Mucosa of gallbladder (tissue), 1 donor: ENCODE measurements at regions not wholly inside any gene's neighbourhood (a gene's known extent, or its start where the extent isn't known, plus 50 kb on each side); places are given as distances from the start of the nearest gene placed in this dataset.
"Not testable (repeated sequence)": the region's sequence is repeated elsewhere in the genome, so short reads cannot be mapped to it uniquely, and the experiment has no call there.

Source experiments
- DNase-seq: peaks from one replicate; pipeline ENCODE4 v3.0.0-alpha.2; 2020; ENCODE audit warnings: low spot score
- donor health status: DM: no; HTN: no; CAD: no.

DNA sequence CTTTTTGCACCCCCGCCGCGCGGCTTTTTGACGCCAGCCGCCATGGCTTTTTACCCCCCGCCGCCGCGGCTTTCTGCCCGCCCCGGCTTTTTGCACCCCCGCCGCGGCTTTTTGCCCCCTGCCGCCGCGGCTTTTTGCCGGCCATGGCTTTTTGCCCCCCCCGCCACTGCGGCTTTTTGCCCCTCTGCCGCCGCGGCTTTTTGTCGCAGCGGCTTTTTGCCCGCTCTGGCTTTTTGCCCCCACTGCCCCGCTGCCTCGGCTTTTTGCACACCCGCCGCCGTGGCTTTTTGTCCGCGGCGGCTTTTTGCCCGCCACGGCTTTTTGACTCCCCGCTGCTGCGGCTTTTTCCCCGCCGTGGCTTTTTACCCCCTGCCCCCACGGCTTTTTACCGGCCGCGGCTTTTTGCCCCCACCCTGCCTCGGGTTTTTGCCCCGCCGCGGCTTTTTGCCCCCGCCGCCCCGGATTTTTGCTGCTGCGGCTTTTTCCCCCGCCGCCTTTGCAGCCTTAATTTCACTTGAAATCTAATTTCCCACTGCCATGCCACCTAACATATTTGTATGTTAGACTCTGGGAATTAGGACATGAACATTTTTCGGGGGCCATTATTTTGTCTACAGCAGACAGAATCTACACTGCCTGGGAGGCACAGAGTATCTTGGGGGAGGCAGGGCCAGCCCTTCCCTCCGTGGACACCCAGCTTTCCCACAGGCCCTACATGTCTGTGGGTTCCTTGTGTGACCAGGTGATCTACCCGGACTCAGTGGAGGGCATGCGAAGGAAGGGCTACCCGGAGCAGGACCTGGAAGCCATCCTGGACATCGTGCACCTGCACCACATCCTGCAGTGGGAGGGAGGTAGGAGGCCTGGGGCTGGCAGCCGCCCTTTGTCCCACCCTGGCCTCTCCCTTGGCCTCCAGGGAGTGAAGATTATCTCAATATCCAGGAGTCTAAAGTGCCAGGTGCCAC, 3031.0 kb upstream of the TEKT4 start:
- DNase-seq, result no peak

DNA sequence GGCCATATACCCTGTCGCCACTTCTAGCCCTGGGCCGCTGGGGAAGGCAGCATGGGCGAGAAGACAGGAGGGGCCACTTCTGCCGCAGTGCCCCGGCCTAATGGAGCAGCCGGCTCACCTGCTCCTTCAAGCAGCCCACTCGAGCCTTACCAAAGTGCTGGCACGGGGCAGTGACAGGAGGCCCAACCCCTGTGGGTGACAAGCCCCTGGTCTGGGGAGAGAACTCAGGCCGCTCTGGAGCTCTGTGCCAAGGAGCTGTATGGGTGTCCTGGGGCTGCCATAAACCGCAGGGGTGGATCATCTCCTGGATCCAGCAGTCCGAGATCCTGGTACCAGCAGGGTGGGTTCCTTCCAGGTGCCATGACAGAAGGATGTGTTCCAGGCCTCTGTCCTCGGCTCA, 3029.0 kb upstream of the TEKT4 start:
- not testable (repeated sequence) for DNase-seq

DNA sequence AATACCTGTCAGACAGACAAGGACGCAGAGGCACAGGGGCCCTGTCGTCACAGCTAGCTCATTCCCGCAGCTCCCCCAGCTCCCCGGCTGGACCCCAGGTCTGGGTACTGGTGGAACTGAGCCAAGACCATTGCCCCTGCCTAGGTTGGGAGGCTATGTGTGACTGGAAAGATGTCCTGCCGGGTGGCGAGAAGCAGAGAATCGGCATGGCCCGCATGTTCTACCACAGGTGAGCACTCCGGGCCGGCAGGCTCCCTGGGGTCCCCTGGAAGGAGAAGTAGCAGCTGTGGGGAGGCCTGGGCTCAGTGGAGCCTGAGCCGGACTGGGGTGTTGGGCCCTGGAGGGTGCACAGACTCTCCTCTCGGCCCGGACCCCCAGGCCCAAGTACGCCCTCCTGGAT, 3028.3 kb upstream of the TEKT4 start:
- DNase-seq, result not testable (repeated sequence)

GRCh38 chr2:91843723-91844450, 3027.3 kb upstream of the TEKT4 start:
- DNase-seq, result not testable (repeated sequence)

DNA sequence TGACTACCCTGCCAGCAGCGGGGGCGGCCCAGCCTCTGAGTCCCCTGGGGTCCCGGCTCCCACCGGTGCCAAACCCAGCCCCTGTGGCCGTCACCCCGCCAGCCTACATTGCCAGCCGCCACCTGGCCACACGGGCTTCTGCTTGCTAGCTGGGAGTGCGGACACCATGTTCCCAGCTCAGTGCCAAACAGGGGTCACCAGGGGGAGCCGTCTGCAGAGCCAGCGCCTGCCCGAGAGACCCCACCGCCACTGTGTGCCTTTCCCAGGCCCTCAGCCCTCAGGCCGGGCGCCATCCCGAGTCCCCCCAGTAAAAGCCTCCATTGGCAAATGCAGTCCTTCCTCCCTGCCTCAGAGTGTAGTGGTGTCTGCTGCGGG, 3026.8 kb upstream of the TEKT4 start:
- DNase-seq, result not testable (repeated sequence)

- DNase-seq, result not testable (repeated sequence)
These were observed 3024.8 kb upstream of the TEKT4 start for GRCh38 chr2:91846388-91846787.

DNA sequence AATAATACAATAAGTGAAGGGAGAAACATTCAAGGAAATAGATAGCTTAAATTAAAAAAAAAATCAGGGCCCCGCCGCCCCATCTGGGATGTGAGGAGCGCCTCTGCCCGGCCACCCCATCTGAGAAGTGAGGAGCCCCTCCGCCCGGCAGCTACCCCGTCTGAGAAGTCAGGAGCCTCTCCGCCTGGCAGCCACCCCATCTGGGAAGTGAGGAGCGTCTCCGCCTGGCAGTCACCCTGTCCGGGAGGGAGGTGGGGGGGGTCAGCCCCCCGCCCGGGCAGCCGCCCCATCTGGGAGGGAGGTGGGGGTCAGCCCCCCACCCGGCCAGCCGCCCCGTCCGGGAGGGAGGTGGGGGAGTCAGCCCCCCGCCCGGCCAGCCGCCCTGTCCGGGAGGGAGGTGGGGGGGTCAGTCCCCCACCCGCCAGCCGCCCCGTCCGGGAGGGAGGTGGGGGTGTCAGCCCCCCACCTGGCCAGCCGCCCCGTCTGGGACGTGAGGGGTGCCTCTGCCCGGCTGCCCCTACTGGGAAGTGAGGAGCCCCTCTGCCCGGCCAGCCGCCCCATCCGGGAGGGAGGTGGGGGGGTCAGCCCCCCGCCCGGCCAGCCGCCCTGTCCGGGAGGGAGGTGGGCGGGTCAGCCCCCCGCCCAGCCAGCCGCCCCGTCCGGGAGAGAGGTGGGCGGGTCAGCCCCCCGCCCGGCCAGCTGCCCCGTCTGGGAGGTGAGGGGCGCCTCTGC, 3019.4 kb upstream of the TEKT4 start:
- DNase-seq, result not testable (repeated sequence)

GRCh38 chr2:91856971-91857370, 3014.3 kb upstream of the TEKT4 start:
- DNase-seq, result not testable (repeated sequence)

DNA sequence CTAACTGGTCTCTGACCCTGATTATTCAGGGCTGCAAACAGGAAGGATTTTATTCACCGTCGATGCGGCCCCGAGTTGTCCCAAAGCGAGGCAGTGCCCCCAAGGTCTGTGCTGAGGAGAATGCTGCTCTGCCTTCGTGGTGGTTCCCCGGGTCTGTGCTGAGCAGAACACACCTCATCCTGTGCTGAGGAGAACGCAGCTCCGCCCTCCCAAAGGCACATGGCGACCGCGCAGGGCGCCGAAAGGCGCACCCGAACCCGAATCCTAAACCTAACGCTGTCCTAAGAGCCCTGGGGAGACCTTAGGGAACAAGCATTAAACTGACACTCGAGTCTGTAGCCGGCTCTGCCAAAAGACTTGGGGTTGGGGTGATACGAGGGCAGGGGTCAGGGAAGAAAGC, 3013.5 kb upstream of the TEKT4 start:
- not testable (repeated sequence) for DNase-seq

- not testable (repeated sequence) for DNase-seq
These were observed 2999.5 kb upstream of the TEKT4 start for GRCh38 chr2:91871716-91872115.

GRCh38 chr2:91873416-91873815, 2997.8 kb upstream of the TEKT4 start:
- DNase-seq, result not testable (repeated sequence)

DNA sequence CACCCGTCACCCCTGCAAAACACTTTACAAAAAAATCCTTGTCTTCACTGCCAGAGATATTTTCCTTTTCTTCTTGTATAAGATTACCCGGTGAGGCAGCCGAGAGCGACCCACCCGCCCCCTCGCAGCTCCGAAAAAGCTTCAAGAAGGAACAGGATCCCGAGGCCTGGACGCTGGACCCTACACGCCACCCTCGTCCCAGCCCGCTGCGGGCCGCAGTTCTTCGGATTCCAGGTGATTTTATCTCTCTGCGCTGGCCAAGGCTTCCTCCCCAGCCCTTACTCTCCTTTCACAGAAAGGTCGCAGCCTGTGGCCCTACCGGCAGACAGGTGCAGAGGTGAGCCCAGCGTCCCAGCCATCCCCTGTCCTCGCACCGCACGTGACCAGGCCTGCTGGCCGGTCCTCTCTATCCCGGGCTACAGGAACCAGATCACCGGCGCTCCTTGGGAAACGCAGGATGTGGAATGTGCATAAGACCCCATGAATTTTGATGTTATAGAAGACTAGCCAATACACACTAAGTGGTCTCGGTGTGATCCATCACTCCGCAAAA, 2993.5 kb upstream of the TEKT4 start:
- DNase-seq, result not testable (repeated sequence)

DNA sequence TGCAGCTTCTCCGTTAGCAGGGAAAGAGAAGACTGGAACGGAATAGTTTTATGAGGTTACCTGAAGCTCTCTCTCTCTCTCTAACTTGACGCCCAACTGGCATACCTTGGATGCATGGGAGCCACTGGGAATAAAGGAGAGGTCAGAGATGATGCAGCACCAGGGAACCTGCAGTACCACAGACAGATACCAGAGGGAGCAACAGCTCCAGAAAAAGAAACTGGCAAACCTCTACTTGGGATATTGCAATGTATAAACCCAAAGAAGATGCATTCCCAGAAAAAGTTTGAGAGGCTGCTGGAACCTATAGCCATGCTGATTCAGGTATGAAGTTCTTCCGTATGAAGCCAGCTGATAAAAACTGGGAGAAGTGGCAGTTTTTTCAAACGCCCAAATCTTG, 2976.1 kb upstream of the TEKT4 start:
- DNase-seq, result not testable (repeated sequence)

- DNase-seq, result not testable (repeated sequence)
These were observed 2953.6 kb upstream of the TEKT4 start for GRCh38 chr2:91917602-91918001.
